ENCODE measurements at regions not wholly inside any gene's neighbourhood (a gene's known extent, or its start where the extent isn't known, plus 50 kb on each side); places are given as distances from the start of the nearest gene placed in this dataset. TPM values are rescaled to one million over a fixed set of nuclear protein-coding genes. Genes with fewer than 3 reads are reported as not detected.

DNA sequence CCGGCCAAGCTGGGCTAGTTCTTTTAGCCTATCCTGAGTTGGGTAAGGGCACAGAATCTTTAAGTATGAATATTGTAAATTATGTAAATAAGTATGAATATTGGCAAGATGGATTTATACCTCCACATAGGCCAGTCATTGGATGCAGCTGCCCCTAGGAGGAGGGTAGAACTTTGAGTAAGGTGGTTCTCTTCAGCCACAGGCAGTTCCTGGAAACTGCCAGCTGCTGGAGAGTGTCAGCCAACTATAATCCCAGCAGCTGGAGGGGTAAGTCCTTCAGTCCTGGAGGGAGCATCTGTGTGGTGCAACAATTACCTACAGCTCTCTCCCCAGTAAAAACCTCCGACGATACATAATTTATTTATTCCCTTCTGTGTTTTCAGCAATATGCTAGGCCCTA is 65.8 kb upstream of the TMPO start:
- Histone ChIP-seq H3K27me3 (ENCODE audit: control insufficient read depth, insufficient read depth, low read length) (no peaks in the 10 kb centered on the region), H3K36me3 (ENCODE audit: control insufficient read depth, insufficient read depth, low read length) (no peaks in the 10 kb centered on the region), H3K27ac (ENCODE audit: low read depth, low read length) (no peak overlapping the region), H3K4me1 (ENCODE audit: control insufficient read depth, insufficient read depth, low read length) (no peaks in the 10 kb centered on the region), H3K4me3 (ENCODE audit: low read depth, low read length) (no peak overlapping the region), H3K9me3 (ENCODE audit: control insufficient read depth, insufficient read depth, low read length) (no peaks in the 10 kb centered on the region)
- no CpG with 5 or more reads among the region's 3 CpGs for WGBS (ENCODE audit: insufficient coverage)
- DNase-seq (ENCODE audit: low read depth in 4 of 6, low spot score in 6 of 6), result no peak

DNA sequence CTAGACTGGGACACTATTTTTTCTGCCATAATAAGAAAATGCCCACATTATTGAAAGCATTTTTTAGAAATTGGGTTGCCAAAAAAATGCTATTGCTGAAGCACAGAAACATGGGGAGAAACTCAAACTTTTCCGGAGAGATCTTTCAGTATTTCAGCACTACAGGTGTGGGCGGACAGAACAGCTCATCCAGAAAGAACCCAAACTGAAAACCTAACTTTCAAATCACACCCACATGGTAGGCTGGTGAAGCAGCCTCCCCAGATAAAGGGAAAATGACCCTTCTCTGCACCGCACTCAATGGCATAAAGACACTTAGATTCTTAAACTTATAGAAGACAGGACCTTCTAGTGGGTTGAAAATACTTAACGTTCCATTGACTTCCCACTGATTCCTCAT is 62.3 kb upstream of the TMPO start:
- Histone ChIP-seq H3K4me3 (ENCODE audit: low read depth, low read length) (no peak overlapping the region), H3K27me3 (ENCODE audit: control insufficient read depth, insufficient read depth, low read length) (no peaks in the 10 kb centered on the region), H3K4me1 (ENCODE audit: control insufficient read depth, insufficient read depth, low read length) (peaks cover 3% of the 10 kb centered on the region), H3K27ac (ENCODE audit: low read depth, low read length) (no peak overlapping the region), H3K36me3 (ENCODE audit: control insufficient read depth, insufficient read depth, low read length) (no peaks in the 10 kb centered on the region), H3K9me3 (ENCODE audit: control insufficient read depth, insufficient read depth, low read length) (no peaks in the 10 kb centered on the region)
- WGBS (ENCODE audit: insufficient coverage), result 100% methylated on average over 1 of the region's 4 CpGs
- DNase-seq (ENCODE audit: low read depth in 4 of 6, low spot score in 6 of 6), result no peak

DNA sequence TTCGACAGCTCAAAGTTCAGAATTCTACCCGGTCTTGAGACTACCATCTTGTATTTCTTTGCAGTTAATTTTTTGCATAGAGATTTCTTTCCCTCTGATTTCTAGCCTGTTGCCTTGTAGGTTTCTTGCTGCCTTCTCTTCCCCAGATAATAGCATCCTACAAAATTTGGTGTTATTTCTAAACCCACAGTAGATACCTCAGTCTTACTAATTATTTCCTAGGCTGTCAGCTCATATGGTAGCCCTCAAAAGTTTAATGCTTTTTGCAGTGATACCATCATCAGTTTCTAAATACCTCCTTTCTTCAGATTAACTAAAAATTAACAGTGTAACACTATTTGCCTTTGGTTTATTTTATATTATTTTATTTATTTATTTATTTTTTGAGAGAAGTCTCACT is 61.9 kb upstream of the TMPO start:
- 83% methylated on average over 1 of the region's 2 CpGs for WGBS (ENCODE audit: insufficient coverage)
- Histone ChIP-seq H3K9me3 (ENCODE audit: control insufficient read depth, insufficient read depth, low read length) (no peaks in the 10 kb centered on the region), H3K4me1 (ENCODE audit: control insufficient read depth, insufficient read depth, low read length) (peaks cover 3% of the 10 kb centered on the region), H3K27ac (ENCODE audit: low read depth, low read length) (no peak overlapping the region), H3K27me3 (ENCODE audit: control insufficient read depth, insufficient read depth, low read length) (no peaks in the 10 kb centered on the region), H3K4me3 (ENCODE audit: low read depth, low read length) (no peak overlapping the region), H3K36me3 (ENCODE audit: control insufficient read depth, insufficient read depth, low read length) (no peaks in the 10 kb centered on the region)
- no peak for DNase-seq (ENCODE audit: low read depth in 4 of 6, low spot score in 6 of 6)

DNA sequence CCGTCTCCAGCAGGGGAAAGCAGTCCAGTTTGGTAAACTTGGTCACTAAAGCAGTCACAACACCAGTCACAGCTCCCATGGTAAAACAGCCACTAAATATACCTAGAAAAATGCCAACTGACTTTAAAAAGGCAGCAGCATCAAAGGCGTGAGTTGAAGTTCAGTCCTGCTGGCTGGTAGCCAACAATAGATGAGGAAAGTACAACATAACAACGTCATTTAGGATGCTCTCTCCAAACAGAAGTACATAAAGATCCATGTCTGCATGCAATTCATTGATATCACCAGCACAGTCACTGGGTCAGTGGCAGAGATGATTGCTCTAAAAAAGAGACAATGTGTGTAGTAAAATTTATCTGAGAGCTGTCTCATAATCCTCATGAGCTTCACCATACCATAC is 59.3 kb upstream of the TMPO start:
- WGBS (ENCODE audit: insufficient coverage), result 100% methylated on average over 1 of the region's 3 CpGs
- peaks cover 3% of the 10 kb centered on the region for H3K4me1 ChIP-seq (ENCODE audit: control insufficient read depth, insufficient read depth, low read length)
- DNase-seq (ENCODE audit: low read depth in 4 of 6, low spot score in 6 of 6), result peak in 1 of 6 donors; percentile 20
- no peak overlapping the region for H3K27ac ChIP-seq (ENCODE audit: low read depth, low read length)
- H3K9me3 ChIP-seq (ENCODE audit: control insufficient read depth, insufficient read depth, low read length), result no peaks in the 10 kb centered on the region
- H3K4me3 ChIP-seq (ENCODE audit: low read depth, low read length), result no peak overlapping the region
- no peaks in the 10 kb centered on the region for H3K36me3 ChIP-seq (ENCODE audit: control insufficient read depth, insufficient read depth, low read length)
- H3K27me3 ChIP-seq (ENCODE audit: control insufficient read depth, insufficient read depth, low read length), result no peaks in the 10 kb centered on the region

DNA sequence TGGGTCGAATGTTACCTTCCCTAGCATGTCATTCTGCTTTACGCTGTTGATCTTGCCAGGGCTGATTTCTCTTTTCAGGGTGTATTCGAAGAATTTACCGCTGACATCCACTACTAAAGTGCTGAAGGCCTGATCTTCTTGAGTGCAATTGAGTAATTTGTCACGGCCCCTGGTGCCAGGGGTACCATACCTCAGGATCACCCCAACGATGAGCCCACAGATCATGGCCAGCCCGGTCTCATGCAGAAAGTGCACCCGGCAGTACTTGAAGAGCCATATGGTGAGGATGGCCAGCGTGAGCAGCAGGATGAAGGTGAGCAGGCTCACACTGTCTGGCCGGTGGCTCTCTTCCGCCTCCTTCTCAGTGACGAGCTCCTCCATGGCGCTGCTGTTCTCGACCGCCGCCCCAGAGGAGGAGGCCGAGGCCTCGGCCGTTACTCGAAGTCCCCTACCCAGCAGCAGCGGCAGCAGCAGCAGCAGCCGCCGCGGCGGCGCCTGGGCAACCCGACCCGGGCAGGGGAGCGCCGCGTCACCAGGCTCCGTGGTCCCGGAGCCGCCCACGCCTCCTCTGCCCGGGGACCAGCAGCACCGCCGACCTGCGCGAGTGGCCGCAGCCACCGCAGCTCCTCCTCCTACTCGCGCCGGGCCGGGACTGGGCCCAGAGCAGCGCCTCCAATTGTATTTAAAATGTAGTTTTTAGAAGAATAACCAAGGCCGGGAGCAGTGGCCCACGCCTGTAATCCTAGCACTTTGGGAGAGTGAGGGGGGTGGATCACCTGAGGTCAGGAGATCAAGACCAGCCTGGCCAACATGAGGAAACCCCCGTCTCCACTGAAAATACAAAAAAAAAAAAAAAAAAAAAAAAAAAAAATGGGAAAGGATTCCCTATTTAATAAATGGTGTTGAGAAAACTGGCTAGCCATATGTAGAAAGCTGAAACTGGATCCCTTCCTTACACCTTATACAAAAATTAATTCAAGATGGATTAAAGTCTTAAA is 58.5 kb upstream of the TMPO start:
- Histone ChIP-seq H3K27ac (ENCODE audit: low read depth, low read length) (peak overlapping the region; percentile 36), H3K27me3 (ENCODE audit: control insufficient read depth, insufficient read depth, low read length) (no peaks in the 10 kb centered on the region), H3K4me3 (ENCODE audit: low read depth, low read length) (peak overlapping the region; percentile 26), H3K9me3 (ENCODE audit: control insufficient read depth, insufficient read depth, low read length) (no peaks in the 10 kb centered on the region), H3K4me1 (ENCODE audit: control insufficient read depth, insufficient read depth, low read length) (peaks cover 3% of the 10 kb centered on the region), H3K36me3 (ENCODE audit: control insufficient read depth, insufficient read depth, low read length) (no peaks in the 10 kb centered on the region)
- DNase-seq (ENCODE audit: low read depth in 4 of 6, low spot score in 6 of 6), result peak in 4 of 6 donors; percentile 22 to 77 (median 48)
- WGBS (ENCODE audit: insufficient coverage), result 10% methylated on average over 36 of the region's 50 CpGs

DNA sequence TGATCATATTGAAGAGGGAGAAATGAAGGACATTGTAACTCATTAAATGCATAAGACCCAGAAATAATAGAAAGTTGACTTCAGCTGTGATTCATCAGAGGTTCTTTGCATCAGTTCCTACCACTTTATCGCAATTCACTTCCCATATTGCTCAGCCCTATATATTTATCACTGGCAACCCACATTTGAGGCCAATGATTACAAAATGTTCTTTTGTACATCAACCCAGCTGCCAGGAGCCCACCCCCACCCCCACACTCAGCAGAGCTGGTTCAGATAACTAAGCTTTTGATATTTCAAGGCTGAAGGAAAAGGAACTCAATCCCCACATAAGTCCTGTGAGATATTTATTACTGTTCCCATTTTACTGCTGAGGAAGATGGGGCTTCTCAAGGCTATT is 51.2 kb upstream of the TMPO start:
- H3K9me3 ChIP-seq (ENCODE audit: control insufficient read depth, insufficient read depth, low read length), result no peaks in the 10 kb centered on the region
- no peaks in the 10 kb centered on the region for H3K4me1 ChIP-seq (ENCODE audit: control insufficient read depth, insufficient read depth, low read length)
- DNase-seq (ENCODE audit: low read depth in 4 of 6, low spot score in 6 of 6), result no peak
- WGBS (ENCODE audit: insufficient coverage), result 100% methylated on average over 1 of the region's 1 CpG
- no peak overlapping the region for H3K27ac ChIP-seq (ENCODE audit: low read depth, low read length)
- no peaks in the 10 kb centered on the region for H3K36me3 ChIP-seq (ENCODE audit: control insufficient read depth, insufficient read depth, low read length)
- no peak overlapping the region for H3K4me3 ChIP-seq (ENCODE audit: low read depth, low read length)
- H3K27me3 ChIP-seq (ENCODE audit: control insufficient read depth, insufficient read depth, low read length), result no peaks in the 10 kb centered on the region

DNA sequence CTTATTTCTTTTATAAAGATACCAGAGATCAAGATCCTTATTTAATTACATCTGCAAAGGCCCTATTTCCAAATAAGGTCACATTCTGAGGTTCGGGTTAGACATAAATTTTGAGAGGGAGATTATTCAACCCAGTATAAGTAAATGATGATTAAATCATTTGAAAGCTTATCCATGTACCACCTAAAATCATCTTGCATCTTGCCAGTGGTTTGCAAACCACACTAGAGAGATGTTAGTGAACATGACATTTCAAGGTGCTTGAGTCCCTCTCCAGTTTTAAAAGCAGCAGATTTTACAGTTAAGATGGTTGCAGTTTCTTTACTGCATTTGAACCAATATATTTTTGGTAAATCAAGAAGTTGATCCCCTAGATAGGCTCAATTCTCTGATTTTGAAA is 49.9 kb upstream of the TMPO start:
- no peak overlapping the region for H3K4me3 ChIP-seq (ENCODE audit: low read depth, low read length)
- H3K9me3 ChIP-seq (ENCODE audit: control insufficient read depth, insufficient read depth, low read length), result no peaks in the 10 kb centered on the region
- no peaks in the 10 kb centered on the region for H3K4me1 ChIP-seq (ENCODE audit: control insufficient read depth, insufficient read depth, low read length)
- WGBS (ENCODE audit: insufficient coverage), result no CpG with 5 or more reads among the region's 1 CpG
- no peak for DNase-seq (ENCODE audit: low read depth in 4 of 6, low spot score in 6 of 6)
- H3K27ac ChIP-seq (ENCODE audit: low read depth, low read length), result no peak overlapping the region
- no peaks in the 10 kb centered on the region for H3K36me3 ChIP-seq (ENCODE audit: control insufficient read depth, insufficient read depth, low read length)
- H3K27me3 ChIP-seq (ENCODE audit: control insufficient read depth, insufficient read depth, low read length), result no peaks in the 10 kb centered on the region

Small RNAs in the stretch of these regions (small RNA-seq; reads per million reads assigned to genes)
- gene AC018659.1 (ENCODE audit: low replicate concordance), result not detected
- gene MIR4303 (ENCODE audit: low replicate concordance), result not detected
- not detected for gene MIR4495 (ENCODE audit: low replicate concordance)
- gene RNU4-41P (ENCODE audit: low replicate concordance), result 0.08 reads per million
- 0.10 reads per million for gene RNU6-36P (ENCODE audit: low replicate concordance)
